NCI-H2171 (cell line): ENCODE measurements at regions not wholly inside any gene's neighbourhood (a gene's known extent, or its start where the extent isn't known, plus 50 kb on each side); places are given as distances from the start of the nearest gene placed in this dataset.

Experiments
- DNase-seq: peaks from one replicate; lab custom pipeline; 2025; lab: John Stamatoyannopoulos, UW

- DNase-seq, result no peak
Observed at GRCh38 chr2:65501074-65501473, 68.7 kb upstream of the SPRED2 start.

- DNase-seq, result no peak
Observed at GRCh38 chr2:65500310-65501040, 68.1 kb upstream of the SPRED2 start.

- no peak for DNase-seq
Observed at GRCh38 chr2:65499216-65499615, 66.8 kb upstream of the SPRED2 start.

DNA sequence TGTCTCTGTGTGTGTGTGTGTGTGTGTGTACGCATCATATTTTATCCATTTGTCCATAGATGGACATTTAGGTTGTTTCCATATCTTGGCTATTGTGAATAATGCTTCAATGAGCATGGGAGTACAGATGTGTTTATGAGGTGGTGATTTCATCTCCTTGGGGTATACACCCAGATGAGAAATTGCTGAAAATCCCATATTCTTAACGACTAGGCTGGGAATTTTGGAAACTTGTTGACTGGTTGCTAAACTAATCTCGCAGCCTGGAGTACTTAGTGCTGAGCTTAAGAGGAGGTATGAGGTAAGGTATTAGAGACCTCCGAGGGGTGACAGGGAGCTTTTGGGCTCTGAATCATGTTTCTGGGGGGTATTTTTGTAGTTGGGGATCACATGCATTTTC, 66.0 kb upstream of the SPRED2 start:
- no peak for DNase-seq

DNA sequence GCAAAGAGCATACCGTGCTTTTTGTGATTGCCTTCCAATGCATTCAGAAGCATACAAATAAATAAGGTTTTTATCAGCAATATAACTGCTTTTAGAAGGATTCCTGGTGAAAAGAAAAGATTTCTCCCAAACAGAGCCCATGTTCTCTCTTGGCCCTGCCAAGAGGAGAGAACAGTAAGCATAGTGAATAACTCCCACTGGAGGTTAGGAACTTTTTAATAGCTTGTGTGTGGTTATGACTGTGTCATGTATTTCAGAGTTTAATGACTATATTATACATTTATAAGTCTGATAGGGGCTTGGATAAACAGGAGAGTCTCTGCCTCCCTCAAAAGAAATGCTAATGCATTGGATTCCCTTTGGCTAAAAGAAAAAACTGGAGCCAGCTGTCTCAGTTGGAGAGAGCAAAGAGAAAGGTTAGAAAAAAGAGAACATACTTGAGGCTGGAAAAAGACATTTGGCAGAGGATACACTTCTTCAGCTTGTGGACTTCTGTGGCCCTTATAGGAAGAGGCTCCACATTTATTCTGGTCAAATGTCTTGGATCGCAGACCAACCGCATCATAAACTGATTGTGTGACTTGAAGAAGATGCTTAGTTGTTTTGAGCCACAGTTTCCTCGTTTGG, 63.0 kb upstream of the SPRED2 start:
- no peak for DNase-seq

- DNase-seq, result no peak
Observed at GRCh38 chr2:65494078-65494477, 61.7 kb upstream of the SPRED2 start.

- DNase-seq, result no peak
Observed at GRCh38 chr2:65491381-65491905, 59.0 kb upstream of the SPRED2 start.

- no peak for DNase-seq
Observed at GRCh38 chr2:65490222-65490621, 57.8 kb upstream of the SPRED2 start.

GRCh38 chr2:65489269-65489668, 56.9 kb upstream of the SPRED2 start:
- DNase-seq, result no peak

- no peak for DNase-seq
Observed at GRCh38 chr2:65488527-65488926, 56.1 kb upstream of the SPRED2 start.

DNA sequence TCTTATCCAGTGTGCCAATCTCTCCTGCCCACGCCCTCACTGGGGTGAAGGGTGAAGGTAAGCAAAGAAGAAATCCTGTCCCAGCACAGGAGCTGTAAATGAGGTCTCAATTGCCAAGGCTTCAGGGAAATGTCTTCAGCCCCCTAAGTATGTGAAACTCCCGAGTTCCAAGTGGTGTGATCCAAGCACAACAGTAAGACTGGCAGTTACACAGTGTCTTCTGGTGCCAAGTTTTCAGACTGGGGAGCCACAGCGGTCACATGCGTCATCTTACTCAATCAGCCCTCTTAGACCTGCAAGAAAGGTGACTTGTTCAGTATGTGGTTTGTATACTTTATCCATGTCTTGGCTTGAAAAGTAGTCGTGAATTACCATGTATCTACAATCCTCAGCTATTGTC, 55.0 kb upstream of the SPRED2 start:
- DNase-seq, result no peak

GRCh38 chr2:65486802-65487201, 54.4 kb upstream of the SPRED2 start:
- no peak for DNase-seq

DNA sequence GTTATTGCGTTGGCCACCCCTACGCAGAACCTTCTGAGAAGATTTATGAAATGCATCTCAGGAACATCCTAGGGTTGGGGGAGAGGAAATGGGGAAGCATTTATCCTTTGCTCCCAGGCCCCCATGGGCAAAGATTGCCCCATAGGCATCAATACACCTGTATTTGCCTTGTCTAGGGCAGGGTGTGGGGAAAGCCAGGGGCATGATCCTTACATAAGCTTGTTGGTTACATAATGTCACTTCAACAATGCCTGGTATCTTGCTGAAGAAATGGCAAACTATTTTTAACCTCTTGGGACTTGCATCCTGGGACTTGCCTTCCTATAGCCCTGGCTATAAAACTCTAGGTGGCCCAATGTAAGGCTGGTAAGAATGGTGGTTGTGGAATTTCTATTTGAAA, 53.9 kb upstream of the SPRED2 start:
- no peak for DNase-seq

- no peak for DNase-seq
Observed at GRCh38 chr2:65485839-65486238, 53.4 kb upstream of the SPRED2 start.

DNA sequence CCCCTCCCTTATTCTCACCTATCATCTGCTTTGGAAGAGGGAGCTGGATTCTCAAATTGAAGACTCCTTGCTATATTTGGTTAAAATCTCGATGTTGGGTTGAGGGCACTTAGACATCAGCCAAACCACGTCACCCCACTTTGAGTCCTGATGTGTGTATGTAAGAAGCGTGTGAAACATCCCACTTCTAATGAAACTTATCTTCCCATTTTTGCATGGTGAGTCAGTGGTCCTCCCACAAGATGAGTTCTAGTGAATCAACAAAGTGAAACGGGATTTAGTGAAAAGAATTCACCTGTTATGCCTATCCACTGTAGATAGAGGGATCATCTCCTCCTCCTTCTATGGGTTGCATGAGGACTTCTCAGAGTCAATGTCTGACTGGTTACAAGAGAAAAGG, 51.4 kb upstream of the SPRED2 start:
- no peak for DNase-seq

- no peak for DNase-seq
Observed at GRCh38 chr2:65482971-65483370, 50.6 kb upstream of the SPRED2 start.
